ENCODE measurements at regions not wholly inside any gene's neighbourhood (a gene's known extent, or its start where the extent isn't known, plus 50 kb on each side); places are given as distances from the start of the nearest gene placed in this dataset.

DNA sequence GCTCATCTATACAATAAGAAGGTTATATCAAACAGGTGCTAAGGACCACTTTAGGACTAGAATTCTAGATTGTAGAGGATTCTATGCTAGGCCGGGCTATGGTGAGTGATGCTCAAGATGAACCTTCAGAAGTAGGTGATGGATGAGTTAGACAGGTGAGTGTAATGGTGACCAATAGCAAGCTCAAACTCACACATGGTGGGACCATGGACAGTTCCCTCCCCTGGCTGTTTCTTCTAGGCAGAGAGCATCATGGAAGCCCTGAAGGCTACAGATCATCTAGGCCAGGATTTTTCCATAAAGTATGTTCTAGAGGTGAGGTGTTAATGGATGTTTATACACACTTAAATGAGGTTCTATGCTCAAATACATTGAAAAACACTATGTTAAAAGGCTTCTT is 162.2 kb upstream of the WDR11 start:
- TF ChIP-seq, protein P1, sequence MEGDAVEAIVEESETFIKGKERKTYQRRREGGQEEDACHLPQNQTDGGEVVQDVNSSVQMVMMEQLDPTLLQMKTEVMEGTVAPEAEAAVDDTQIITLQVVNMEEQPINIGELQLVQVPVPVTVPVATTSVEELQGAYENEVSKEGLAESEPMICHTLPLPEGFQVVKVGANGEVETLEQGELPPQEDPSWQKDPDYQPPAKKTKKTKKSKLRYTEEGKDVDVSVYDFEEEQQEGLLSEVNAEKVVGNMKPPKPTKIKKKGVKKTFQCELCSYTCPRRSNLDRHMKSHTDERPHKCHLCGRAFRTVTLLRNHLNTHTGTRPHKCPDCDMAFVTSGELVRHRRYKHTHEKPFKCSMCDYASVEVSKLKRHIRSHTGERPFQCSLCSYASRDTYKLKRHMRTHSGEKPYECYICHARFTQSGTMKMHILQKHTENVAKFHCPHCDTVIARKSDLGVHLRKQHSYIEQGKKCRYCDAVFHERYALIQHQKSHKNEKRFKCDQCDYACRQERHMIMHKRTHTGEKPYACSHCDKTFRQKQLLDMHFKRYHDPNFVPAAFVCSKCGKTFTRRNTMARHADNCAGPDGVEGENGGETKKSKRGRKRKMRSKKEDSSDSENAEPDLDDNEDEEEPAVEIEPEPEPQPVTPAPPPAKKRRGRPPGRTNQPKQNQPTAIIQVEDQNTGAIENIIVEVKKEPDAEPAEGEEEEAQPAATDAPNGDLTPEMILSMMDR (IDR thresholded peaks at IDR 0.05) = no peak
- DNase-seq (no peak), ATAC-seq (no peak)
- ChIA-PET CTCF (no interaction called here), POLR2A (interaction anchor here (0.6 kb wide), 1 partner anchor 266 kb away, joined by 3 read pairs; no protein-coding TSS in a partner anchor)
- H3K27ac Mint-ChIP-seq = no peak overlapping the region
- no peaks in the 10 kb centered on the region for H3K9me3 Mint-ChIP-seq
- H3K4me3 Mint-ChIP-seq = no peak overlapping the region
- no peaks in the 10 kb centered on the region for H3K36me3 Mint-ChIP-seq (ENCODE audit: low read depth)
- intact Hi-C loops (cut with micrococcal nuclease) = no loop called here
- no peaks in the 10 kb centered on the region for H3K27me3 Mint-ChIP-seq
- no peaks in the 10 kb centered on the region for H3K4me1 Mint-ChIP-seq (ENCODE audit: low read depth)

DNA sequence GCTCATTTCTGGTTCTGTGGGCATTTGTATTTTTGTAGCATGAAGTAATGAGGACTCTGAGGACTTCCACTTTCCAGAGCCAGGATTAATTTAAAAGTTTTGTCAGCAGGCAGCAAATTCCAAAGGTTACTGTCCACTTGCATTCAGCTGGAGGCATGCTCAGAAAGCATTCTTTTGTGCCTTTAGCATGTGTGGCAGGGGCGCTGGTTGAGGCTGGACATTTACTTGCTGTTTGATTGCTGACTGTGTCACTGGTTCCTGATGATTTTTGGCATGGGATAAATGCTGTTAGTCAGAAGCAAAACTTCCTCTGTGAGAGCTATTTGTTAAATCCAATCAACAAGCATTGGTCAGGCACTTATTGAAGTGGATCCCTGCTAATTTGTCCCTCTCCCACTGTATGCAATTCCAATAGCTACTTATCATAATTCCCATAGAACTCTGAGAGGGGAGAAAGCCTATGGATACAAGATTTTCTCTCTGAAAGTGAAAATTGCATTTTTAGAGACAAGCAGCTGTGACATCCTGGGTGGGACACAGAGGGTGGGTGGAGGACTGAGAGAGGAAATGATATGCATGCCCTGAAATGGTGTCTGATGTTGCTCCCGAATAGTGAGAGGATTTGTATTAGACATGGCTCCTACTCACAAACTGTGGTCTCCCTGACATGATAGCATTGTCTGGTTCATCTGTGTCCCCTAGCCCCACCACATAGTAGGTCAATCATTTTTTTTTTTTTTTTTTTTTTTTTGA is 161.2 kb upstream of the WDR11 start:
- intact Hi-C loops (cut with micrococcal nuclease) = no loop called here
- no peak overlapping the region for H3K27ac Mint-ChIP-seq
- ChIA-PET POLR2A (no interaction called here), CTCF (no interaction called here)
- H3K4me3 Mint-ChIP-seq = no peak overlapping the region
- H3K27me3 Mint-ChIP-seq = no peaks in the 10 kb centered on the region
- no peaks in the 10 kb centered on the region for H3K4me1 Mint-ChIP-seq (ENCODE audit: low read depth)
- DNase-seq (no peak), ATAC-seq (no peak)
- TF ChIP-seq, protein P1 (IDR thresholded peaks at IDR 0.05) = no peak
- H3K9me3 Mint-ChIP-seq = peaks cover 3% of the 10 kb centered on the region
- no peaks in the 10 kb centered on the region for H3K36me3 Mint-ChIP-seq (ENCODE audit: low read depth)

DNA sequence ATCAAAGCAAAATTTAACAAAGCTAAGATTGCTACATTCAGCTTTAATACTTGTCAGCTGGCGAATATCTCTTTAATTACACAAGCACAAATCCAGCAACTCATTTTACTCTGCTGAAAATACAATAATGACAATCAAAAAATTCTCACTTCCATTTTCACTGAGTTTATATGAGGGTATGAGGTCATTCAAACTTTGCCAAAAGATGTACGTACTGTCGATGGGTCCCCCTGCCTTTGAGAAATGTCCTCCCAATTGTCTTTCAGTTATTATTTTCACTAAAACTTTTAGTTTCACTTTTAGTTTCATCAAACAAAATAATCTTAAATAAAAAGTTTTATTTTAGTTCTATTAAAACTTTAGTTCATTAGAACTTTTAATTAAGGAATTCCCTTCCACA is 159.5 kb upstream of the WDR11 start:
- TF ChIP-seq, protein P1 (IDR thresholded peaks at IDR 0.05) = no peak
- ChIA-PET CTCF (no interaction called here), POLR2A (no interaction called here)
- no peaks in the 10 kb centered on the region for H3K4me1 Mint-ChIP-seq (ENCODE audit: low read depth)
- H3K9me3 Mint-ChIP-seq = peaks cover 3% of the 10 kb centered on the region
- ATAC-seq = no peak
- no peak overlapping the region for H3K4me3 Mint-ChIP-seq
- no peak for DNase-seq
- H3K36me3 Mint-ChIP-seq (ENCODE audit: low read depth) = no peaks in the 10 kb centered on the region
- intact Hi-C loops (cut with micrococcal nuclease) = no loop called here
- H3K27me3 Mint-ChIP-seq = no peaks in the 10 kb centered on the region
- no peak overlapping the region for H3K27ac Mint-ChIP-seq

DNA sequence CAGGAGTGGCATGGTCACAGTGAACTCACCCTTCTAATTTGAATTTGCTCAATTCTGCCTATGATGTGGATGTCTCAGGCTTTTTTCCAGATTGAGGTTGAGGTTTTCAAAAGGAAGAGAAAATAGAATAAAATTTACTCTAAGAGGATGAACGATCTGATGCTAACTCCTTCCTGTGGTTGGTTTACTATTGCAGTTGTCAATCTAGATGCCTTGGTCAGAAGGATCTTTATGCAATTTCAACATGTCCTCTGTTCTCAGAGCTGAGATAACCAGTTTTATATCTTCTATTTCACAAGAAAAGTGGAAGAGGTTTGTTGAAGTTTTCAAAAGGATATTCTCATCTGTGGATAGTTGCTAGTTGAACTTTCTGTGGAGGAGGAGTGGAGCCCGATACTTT is 150.7 kb upstream of the WDR11 start:
- no peak overlapping the region for H3K4me3 Mint-ChIP-seq
- H3K9me3 Mint-ChIP-seq = peaks cover 14% of the 10 kb centered on the region
- no peak for DNase-seq
- H3K27ac Mint-ChIP-seq = no peak overlapping the region
- ChIA-PET POLR2A (no interaction called here), CTCF (no interaction called here)
- H3K27me3 Mint-ChIP-seq = no peaks in the 10 kb centered on the region
- no peaks in the 10 kb centered on the region for H3K4me1 Mint-ChIP-seq (ENCODE audit: low read depth)
- intact Hi-C loops (cut with micrococcal nuclease) = no loop called here
- TF ChIP-seq, protein P1 (IDR thresholded peaks at IDR 0.05) = no peak
- H3K36me3 Mint-ChIP-seq (ENCODE audit: low read depth) = peaks cover 3% of the 10 kb centered on the region
- no peak for ATAC-seq

DNA sequence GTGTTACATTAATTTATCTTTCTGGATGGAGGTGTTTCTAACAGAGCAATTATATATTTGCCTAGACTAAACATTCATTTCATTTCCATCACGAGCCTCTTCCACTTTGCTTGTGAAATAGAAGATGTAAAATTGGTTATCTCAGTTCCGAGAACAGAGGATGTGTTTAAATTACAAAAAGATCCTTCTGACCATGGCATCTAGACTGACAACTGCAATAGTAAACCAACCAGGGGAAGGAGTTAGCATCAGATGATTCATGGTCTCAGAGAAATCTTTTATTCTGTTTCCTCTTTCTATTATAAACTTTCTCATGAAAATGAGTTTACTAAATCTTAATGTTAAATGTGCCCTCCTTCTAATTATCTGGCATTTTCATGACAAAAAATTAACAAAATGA is 149.8 kb upstream of the WDR11 start:
- CTCF ChIA-PET = no interaction called here
- TF ChIP-seq, protein P1 (IDR thresholded peaks at IDR 0.05) = no peak
- ATAC-seq (no peak), DNase-seq (no peak)
- Mint-ChIP-seq H3K4me1 (ENCODE audit: low read depth) (no peaks in the 10 kb centered on the region), H3K27me3 (no peaks in the 10 kb centered on the region), H3K9me3 (peaks cover 14% of the 10 kb centered on the region), H3K36me3 (ENCODE audit: low read depth) (peaks cover 3% of the 10 kb centered on the region), H3K27ac (no peak overlapping the region), H3K4me3 (no peak overlapping the region)
- POLR2A ChIA-PET = no interaction called here
- intact Hi-C loops (cut with micrococcal nuclease) = no loop called here
